ENCODE measurements at regions not wholly inside any gene's neighbourhood (a gene's known extent, or its start where the extent isn't known, plus 50 kb on each side); places are given as distances from the start of the nearest gene placed in this dataset.

DNA sequence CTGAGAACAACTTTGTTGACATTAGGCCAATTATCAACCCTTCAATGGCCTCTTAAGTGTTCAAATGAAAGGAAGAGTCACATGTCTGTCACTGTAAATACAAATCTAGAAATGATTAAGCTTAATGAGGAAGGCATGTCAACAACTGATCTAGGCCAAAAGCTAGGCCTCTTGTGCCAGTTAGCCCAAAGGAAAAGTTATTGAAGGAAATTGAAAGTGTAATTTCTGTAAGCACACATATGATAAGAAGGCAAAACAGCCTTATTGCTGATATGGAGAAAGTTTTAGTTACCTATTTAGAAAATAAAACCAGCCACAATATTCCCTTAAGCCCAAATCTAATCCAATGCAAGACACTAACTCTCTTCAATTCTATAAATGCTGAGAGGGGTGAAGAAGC is 604.7 kb downstream of the SLITRK6 start:
- intact Hi-C loops (cut with micrococcal nuclease; ENCODE audit: unreplicated experiment): no loop called here
- TF ChIP-seq, protein P1, sequence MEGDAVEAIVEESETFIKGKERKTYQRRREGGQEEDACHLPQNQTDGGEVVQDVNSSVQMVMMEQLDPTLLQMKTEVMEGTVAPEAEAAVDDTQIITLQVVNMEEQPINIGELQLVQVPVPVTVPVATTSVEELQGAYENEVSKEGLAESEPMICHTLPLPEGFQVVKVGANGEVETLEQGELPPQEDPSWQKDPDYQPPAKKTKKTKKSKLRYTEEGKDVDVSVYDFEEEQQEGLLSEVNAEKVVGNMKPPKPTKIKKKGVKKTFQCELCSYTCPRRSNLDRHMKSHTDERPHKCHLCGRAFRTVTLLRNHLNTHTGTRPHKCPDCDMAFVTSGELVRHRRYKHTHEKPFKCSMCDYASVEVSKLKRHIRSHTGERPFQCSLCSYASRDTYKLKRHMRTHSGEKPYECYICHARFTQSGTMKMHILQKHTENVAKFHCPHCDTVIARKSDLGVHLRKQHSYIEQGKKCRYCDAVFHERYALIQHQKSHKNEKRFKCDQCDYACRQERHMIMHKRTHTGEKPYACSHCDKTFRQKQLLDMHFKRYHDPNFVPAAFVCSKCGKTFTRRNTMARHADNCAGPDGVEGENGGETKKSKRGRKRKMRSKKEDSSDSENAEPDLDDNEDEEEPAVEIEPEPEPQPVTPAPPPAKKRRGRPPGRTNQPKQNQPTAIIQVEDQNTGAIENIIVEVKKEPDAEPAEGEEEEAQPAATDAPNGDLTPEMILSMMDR (IDR thresholded peaks at IDR 0.05; ENCODE audit: insufficient read depth in 1 of 2, low read depth in 1 of 2, low read length in 1 of 2, severe bottlenecking in 1 of 2, unreplicated experiment in 1 of 2): no peak
- no peaks in the 10 kb centered on the region; the same call in 1 of the 2 replicates for H3K9me3 ChIP-seq
- H3K27me3 ChIP-seq (replicated peaks; ENCODE audit: control insufficient read depth, insufficient read depth, low read length): no peaks in the 10 kb centered on the region
- H3K27me3 Mint-ChIP-seq (ENCODE audit: insufficient read depth, unreplicated experiment): no peaks in the 10 kb centered on the region
- POLR2A ChIA-PET: no interaction called here
- no peak overlapping the region for H3K27ac Mint-ChIP-seq (ENCODE audit: unreplicated experiment)
- no peak for DNase-seq
- H3K4me3 ChIP-seq (ENCODE audit: low read depth, low read length): no peak overlapping the region
- H3K36me3 ChIP-seq (ENCODE audit: control insufficient read depth, insufficient read depth, low read length): no peaks in the 10 kb centered on the region
- H3K9me3 Mint-ChIP-seq (ENCODE audit: unreplicated experiment): no peaks in the 10 kb centered on the region
- peaks cover 6% of the 10 kb centered on the region; the same call in 1 of the 2 replicates for H3K4me1 ChIP-seq
- H3K4me3 Mint-ChIP-seq (ENCODE audit: unreplicated experiment): no peak overlapping the region
- peaks cover 7% of the 10 kb centered on the region for H3K4me1 Mint-ChIP-seq (ENCODE audit: low read depth, unreplicated experiment)
- no peaks in the 10 kb centered on the region for H3K36me3 Mint-ChIP-seq (ENCODE audit: insufficient read depth, unreplicated experiment)
- no TSS peak for BruUV-seq (replicated peaks)
- CTCF ChIA-PET: no interaction called here

DNA sequence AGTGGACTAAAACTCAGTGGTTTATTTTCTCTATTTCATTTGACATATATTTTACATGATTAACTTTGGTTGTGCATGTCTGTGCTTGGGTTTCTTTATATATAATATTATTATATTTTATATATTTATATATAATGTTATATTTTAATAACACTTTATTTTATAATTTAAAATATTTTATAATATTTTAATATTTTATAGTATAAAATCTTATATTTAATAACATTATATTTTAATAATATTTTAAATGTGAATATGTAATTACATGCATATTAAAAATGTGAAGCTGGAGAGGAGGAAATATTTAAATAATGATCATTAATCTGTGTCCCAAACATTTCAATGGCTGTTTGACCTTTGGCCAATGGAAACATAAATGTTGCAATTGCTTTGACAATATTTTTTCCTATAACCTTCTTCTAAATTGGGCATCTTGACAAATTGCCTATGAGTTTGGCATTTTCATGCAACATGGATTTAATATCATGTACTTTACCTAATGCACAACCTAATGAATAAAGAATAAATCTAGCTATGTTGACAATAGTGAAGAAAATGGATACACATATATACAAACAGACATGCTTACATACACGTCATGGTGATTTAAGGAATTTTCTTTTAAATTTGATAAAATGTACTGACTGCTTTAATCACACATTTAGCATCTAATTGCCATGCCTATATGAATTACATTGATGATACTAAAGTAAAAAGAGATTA is 607.1 kb downstream of the SLITRK6 start:
- H3K9me3 Mint-ChIP-seq (ENCODE audit: unreplicated experiment): no peaks in the 10 kb centered on the region
- Histone ChIP-seq H3K9me3 (no peaks in the 10 kb centered on the region; the same call in 1 of the 2 replicates), H3K4me1 (peaks cover 6% of the 10 kb centered on the region; the same call in 1 of the 2 replicates), H3K27me3 (replicated peaks; ENCODE audit: control insufficient read depth, insufficient read depth, low read length) (no peaks in the 10 kb centered on the region), H3K36me3 (ENCODE audit: control insufficient read depth, insufficient read depth, low read length) (no peaks in the 10 kb centered on the region), H3K4me3 (ENCODE audit: low read depth, low read length) (no peak overlapping the region)
- no peak for DNase-seq
- BruUV-seq (replicated peaks): no TSS peak
- H3K27me3 Mint-ChIP-seq (ENCODE audit: insufficient read depth, unreplicated experiment): no peaks in the 10 kb centered on the region
- POLR2A ChIA-PET: no interaction called here
- H3K4me3 Mint-ChIP-seq (ENCODE audit: unreplicated experiment): no peak overlapping the region
- intact Hi-C loops (cut with micrococcal nuclease; ENCODE audit: unreplicated experiment): no loop called here
- H3K27ac Mint-ChIP-seq (ENCODE audit: unreplicated experiment): no peak overlapping the region
- H3K36me3 Mint-ChIP-seq (ENCODE audit: insufficient read depth, unreplicated experiment): no peaks in the 10 kb centered on the region
- peaks cover 7% of the 10 kb centered on the region for H3K4me1 Mint-ChIP-seq (ENCODE audit: low read depth, unreplicated experiment)
- TF ChIP-seq, protein P1 (IDR thresholded peaks at IDR 0.05; ENCODE audit: insufficient read depth in 1 of 2, low read depth in 1 of 2, low read length in 1 of 2, severe bottlenecking in 1 of 2, unreplicated experiment in 1 of 2): no peak
- CTCF ChIA-PET: no interaction called here

- H3K27ac Mint-ChIP-seq (ENCODE audit: unreplicated experiment): no peak overlapping the region
- no peaks in the 10 kb centered on the region for H3K27me3 ChIP-seq (replicated peaks; ENCODE audit: control insufficient read depth, insufficient read depth, low read length)
- H3K9me3 Mint-ChIP-seq (ENCODE audit: unreplicated experiment): peaks cover 14% of the 10 kb centered on the region
- no peaks in the 10 kb centered on the region for H3K36me3 Mint-ChIP-seq (ENCODE audit: insufficient read depth, unreplicated experiment)
- no peaks in the 10 kb centered on the region for H3K27me3 Mint-ChIP-seq (ENCODE audit: insufficient read depth, unreplicated experiment)
- no peaks in the 10 kb centered on the region for H3K4me1 ChIP-seq
- TF ChIP-seq, protein P1 (IDR thresholded peaks at IDR 0.05; ENCODE audit: insufficient read depth in 1 of 2, low read depth in 1 of 2, low read length in 1 of 2, severe bottlenecking in 1 of 2, unreplicated experiment in 1 of 2): no peak
- no peaks in the 10 kb centered on the region for H3K36me3 ChIP-seq (ENCODE audit: control insufficient read depth, insufficient read depth, low read length)
- CTCF ChIA-PET: no interaction called here
- no peaks in the 10 kb centered on the region for H3K9me3 ChIP-seq
- no peaks in the 10 kb centered on the region for H3K4me1 Mint-ChIP-seq (ENCODE audit: low read depth, unreplicated experiment)
- POLR2A ChIA-PET: no interaction called here
- no TSS peak for BruUV-seq (replicated peaks)
- no peak overlapping the region for H3K4me3 ChIP-seq (ENCODE audit: low read depth, low read length)
- intact Hi-C loops (cut with micrococcal nuclease; ENCODE audit: unreplicated experiment): no loop called here
- DNase-seq: no peak
- no peak overlapping the region for H3K4me3 Mint-ChIP-seq (ENCODE audit: unreplicated experiment)
These were observed 612.7 kb downstream of the SLITRK6 start for GRCh38 chr13:85186356-85187045.

Data from Caco-2 (cell line).